Liver (tissue), 8 donors: ENCODE measurements at regions not wholly inside any gene's neighbourhood (a gene's known extent, or its start where the extent isn't known, plus 50 kb on each side); places are given as distances from the start of the nearest gene placed in this dataset.

Experiments used
- DNase-seq: peaks from one replicate; pipeline ENCODE4 v3.0.0-alpha.2; 2017; ENCODE audit warnings: low spot score
- H3K27ac ChIP-seq, 2 donors: one replicate each; pipeline ENCODE4 v1.7.0; 2013; ENCODE audit warnings: inconsistent platforms in 2 of 2, low read length in 2 of 2, control low read depth in 1 of 2, low read depth in 1 of 2, mild to moderate bottlenecking in 1 of 2
- H3K27me3 ChIP-seq, 4 donors: one replicate each; pipeline versions ENCODE4 v1.6.1 to v1.7.0; 2013; ENCODE audit warnings: low read length in 3 of 4, inconsistent platforms in 1 of 4, mild to moderate bottlenecking in 1 of 4, moderate library complexity in 1 of 4; ENCODE audit not compliant: control insufficient read depth in 4 of 4, insufficient read depth in 4 of 4
- H3K36me3 ChIP-seq, 4 donors: one replicate each; pipeline versions ENCODE4 v1.6.1 to v1.7.0; 2013; ENCODE audit warnings: low read length in 3 of 4, mild to moderate bottlenecking in 3 of 4, low read depth in 1 of 4, moderate library complexity in 1 of 4; ENCODE audit not compliant: control insufficient read depth in 4 of 4, insufficient read depth in 3 of 4
- H3K4me1 ChIP-seq, 4 donors: one replicate each; pipeline versions ENCODE4 v1.6.1 to v1.7.0; 2013; ENCODE audit warnings: low read length in 3 of 4, mild to moderate bottlenecking in 3 of 4, moderate library complexity in 1 of 4; ENCODE audit not compliant: control insufficient read depth in 4 of 4, insufficient read depth in 4 of 4
- H3K4me3 ChIP-seq, 3 donors: one replicate each; pipeline versions ENCODE4 v1.6.1 to v1.7.0; 2013; ENCODE audit warnings: low read length in 3 of 3, control low read depth in 1 of 3, low read depth in 1 of 3, mild to moderate bottlenecking in 1 of 3
- H3K9ac ChIP-seq, 2 donors: one replicate each; pipeline ENCODE4 v1.7.0; 2013; ENCODE audit warnings: low read length in 2 of 2, mild to moderate bottlenecking in 2 of 2, moderate library complexity in 2 of 2, control low read depth in 1 of 2, low read depth in 1 of 2
- H3K9me3 ChIP-seq, 4 donors: one replicate each; pipeline versions ENCODE4 v1.6.1 to v1.7.0; 2013; ENCODE audit warnings: low read length in 3 of 4; ENCODE audit not compliant: control insufficient read depth in 4 of 4
- EGR1 ChIP-seq, 2 donors: IDR thresholded peaks; 2 replicates each; pipeline ENCODE4 v1.6.1; 2016 to 2018; ENCODE audit warnings: antibody characterized with exemption in 2 of 2, low read depth in 2 of 2
- FOXA1 ChIP-seq: IDR thresholded peaks from 2 replicates; pipeline ENCODE4 v1.6.1; 2016; ENCODE audit warnings: antibody characterized with exemption
- FOXA2 ChIP-seq: IDR thresholded peaks from 2 replicates; pipeline ENCODE4 v1.6.1; 2016; ENCODE audit warnings: antibody characterized with exemption
- GABPA ChIP-seq, 2 donors: IDR thresholded peaks in 1 of 2; conservative IDR thresholded peaks in 1 of 2; 2 replicates each; pipeline ENCODE4 v1.6.1; 2016; ENCODE audit warnings: antibody characterized with exemption in 2 of 2, mild to moderate bottlenecking in 1 of 2, moderate library complexity in 1 of 2
- HNF4A ChIP-seq, 2 donors: conservative IDR thresholded peaks; 2 replicates each; pipeline ENCODE4 v1.6.1; 2016; ENCODE audit warnings: antibody characterized with exemption in 2 of 2, mild to moderate bottlenecking in 2 of 2
- HNF4G ChIP-seq: IDR thresholded peaks from 2 replicates; pipeline ENCODE4 v1.6.1; 2016; ENCODE audit warnings: antibody characterized with exemption
- JUND ChIP-seq, 2 donors: IDR thresholded peaks; 2 replicates each; pipeline ENCODE4 v1.6.1; 2016; ENCODE audit warnings: antibody characterized with exemption in 2 of 2
- NR2F2 ChIP-seq: IDR thresholded peaks from 2 replicates; pipeline ENCODE4 v1.6.1; 2016; ENCODE audit warnings: antibody characterized with exemption
- RAD21 ChIP-seq, 2 donors: IDR thresholded peaks; 2 replicates each; pipeline ENCODE4 v1.6.1; 2016; ENCODE audit warnings: antibody characterized with exemption in 2 of 2, mild to moderate bottlenecking in 2 of 2
- RXRA ChIP-seq, 2 donors: IDR thresholded peaks; 2 replicates each; pipeline ENCODE4 v1.6.1; 2017 to 2018; ENCODE audit warnings: antibody characterized with exemption in 2 of 2, mild to moderate bottlenecking in 1 of 2
- SP1 ChIP-seq: IDR thresholded peaks from 2 replicates; pipeline ENCODE4 v1.6.1; 2018; ENCODE audit warnings: antibody characterized with exemption, mild to moderate bottlenecking
- TAF1 ChIP-seq: conservative IDR thresholded peaks from 2 replicates; pipeline ENCODE4 v1.6.1; 2016; ENCODE audit warnings: antibody characterized with exemption, mild to moderate bottlenecking
- YY1 ChIP-seq: IDR thresholded peaks from 2 replicates; pipeline ENCODE4 v1.6.1; 2016; ENCODE audit warnings: antibody characterized with exemption, mild to moderate bottlenecking
- WGBS: extraction: QIAGEN DNeasy Blood & Tissue Kit; methylation state at CpG from one replicate; pipeline ENCODE4 v1.1.7; 2013; 5-methylcytosine and 5-hydroxymethylcytosine counted together
- TF ChIP-seq, protein P1 (sequence below): IDR thresholded peaks from 2 replicates; pipeline ENCODE4 v1.6.1; 2016; ENCODE audit warnings: antibody characterized with exemption, mild to moderate bottlenecking
- TF ChIP-seq, protein P2 (sequence below): IDR thresholded peaks from 2 replicates; pipeline ENCODE4 v1.6.1; 2016; ENCODE audit warnings: antibody characterized with exemption
- TF ChIP-seq, protein P3 (sequence below): fragments of 150-350 bp; IDR thresholded peaks from 2 replicates; pipeline ENCODE4 v1.5.1; 2017; ENCODE audit warnings: improper control_type of control experiment, low read depth, low read length; ENCODE audit not compliant: missing input control
- TF ChIP-seq, protein P4 (sequence below): IDR thresholded peaks from 2 replicates; pipeline ENCODE4 v1.6.1; 2016; ENCODE audit warnings: antibody characterized with exemption
- TF ChIP-seq, protein P5 (sequence below): IDR thresholded peaks from 2 replicates; pipeline ENCODE4 v1.6.1; 2016; ENCODE audit warnings: antibody characterized with exemption
- donor health status: healthy.
- donor health status: healthy.
- donor health status: healthy.
- donor health status: healthy.
- donor health status: healthy.

DNA sequence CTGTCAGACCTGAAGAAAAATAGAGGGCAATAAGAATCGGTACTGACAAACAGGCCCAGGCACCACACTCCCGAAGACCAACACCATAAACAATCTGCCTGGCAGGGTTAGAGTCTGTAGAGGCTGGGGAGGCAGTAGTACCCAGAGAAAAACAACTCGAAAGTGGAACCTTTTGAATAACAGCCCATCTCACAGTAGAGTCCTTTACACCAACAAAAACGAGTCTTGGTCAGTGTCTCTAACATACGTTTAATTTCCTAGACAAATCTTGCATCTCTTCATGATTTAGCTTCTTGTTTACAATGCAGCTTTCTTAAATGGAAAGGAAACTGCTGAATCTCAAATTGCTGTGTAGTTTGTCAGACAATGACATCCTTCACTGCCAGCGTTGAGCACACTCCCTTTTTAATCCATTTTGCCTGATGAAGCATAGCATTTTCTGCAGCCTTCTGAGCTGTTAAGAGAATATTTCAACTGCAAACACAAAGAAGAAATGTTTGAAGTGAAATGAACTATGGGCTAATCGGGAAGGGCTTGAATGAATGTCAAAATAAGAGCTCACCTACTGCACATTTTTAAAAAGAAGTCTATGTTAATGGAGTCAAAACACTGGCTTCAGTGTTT, 73.1 kb upstream of the DSG1 start:
- Histone ChIP-seq H3K4me3 (peak overlapping the region in 1 of 3 donors; percentile 27), H3K27ac (peak overlapping the region; percentile 53 to 56), H3K36me3 (no peaks in the 10 kb centered on the region), H3K9ac (peak overlapping the region in 1 of 2 donors; percentile 0), H3K4me1 (peaks cover 5 to 43% (median 31%) of the 10 kb centered on the region in 4 donors), H3K27me3 (no peaks in the 10 kb centered on the region), H3K9me3 (no peaks in the 10 kb centered on the region)
- DNase-seq: no peak
- TF ChIP-seq HNF4A (conservative IDR thresholded peaks at IDR 0.05) (peak in 1 of 2 donors; percentile 10), YY1 (no peak)
- TF ChIP-seq, protein P1, sequence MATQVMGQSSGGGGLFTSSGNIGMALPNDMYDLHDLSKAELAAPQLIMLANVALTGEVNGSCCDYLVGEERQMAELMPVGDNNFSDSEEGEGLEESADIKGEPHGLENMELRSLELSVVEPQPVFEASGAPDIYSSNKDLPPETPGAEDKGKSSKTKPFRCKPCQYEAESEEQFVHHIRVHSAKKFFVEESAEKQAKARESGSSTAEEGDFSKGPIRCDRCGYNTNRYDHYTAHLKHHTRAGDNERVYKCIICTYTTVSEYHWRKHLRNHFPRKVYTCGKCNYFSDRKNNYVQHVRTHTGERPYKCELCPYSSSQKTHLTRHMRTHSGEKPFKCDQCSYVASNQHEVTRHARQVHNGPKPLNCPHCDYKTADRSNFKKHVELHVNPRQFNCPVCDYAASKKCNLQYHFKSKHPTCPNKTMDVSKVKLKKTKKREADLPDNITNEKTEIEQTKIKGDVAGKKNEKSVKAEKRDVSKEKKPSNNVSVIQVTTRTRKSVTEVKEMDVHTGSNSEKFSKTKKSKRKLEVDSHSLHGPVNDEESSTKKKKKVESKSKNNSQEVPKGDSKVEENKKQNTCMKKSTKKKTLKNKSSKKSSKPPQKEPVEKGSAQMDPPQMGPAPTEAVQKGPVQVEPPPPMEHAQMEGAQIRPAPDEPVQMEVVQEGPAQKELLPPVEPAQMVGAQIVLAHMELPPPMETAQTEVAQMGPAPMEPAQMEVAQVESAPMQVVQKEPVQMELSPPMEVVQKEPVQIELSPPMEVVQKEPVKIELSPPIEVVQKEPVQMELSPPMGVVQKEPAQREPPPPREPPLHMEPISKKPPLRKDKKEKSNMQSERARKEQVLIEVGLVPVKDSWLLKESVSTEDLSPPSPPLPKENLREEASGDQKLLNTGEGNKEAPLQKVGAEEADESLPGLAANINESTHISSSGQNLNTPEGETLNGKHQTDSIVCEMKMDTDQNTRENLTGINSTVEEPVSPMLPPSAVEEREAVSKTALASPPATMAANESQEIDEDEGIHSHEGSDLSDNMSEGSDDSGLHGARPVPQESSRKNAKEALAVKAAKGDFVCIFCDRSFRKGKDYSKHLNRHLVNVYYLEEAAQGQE: no peak
- TF ChIP-seq, protein P2, sequence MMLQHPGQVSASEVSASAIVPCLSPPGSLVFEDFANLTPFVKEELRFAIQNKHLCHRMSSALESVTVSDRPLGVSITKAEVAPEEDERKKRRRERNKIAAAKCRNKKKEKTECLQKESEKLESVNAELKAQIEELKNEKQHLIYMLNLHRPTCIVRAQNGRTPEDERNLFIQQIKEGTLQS: no peak
- 19% methylated on average over 7 of the region's 7 CpGs for WGBS

DNA sequence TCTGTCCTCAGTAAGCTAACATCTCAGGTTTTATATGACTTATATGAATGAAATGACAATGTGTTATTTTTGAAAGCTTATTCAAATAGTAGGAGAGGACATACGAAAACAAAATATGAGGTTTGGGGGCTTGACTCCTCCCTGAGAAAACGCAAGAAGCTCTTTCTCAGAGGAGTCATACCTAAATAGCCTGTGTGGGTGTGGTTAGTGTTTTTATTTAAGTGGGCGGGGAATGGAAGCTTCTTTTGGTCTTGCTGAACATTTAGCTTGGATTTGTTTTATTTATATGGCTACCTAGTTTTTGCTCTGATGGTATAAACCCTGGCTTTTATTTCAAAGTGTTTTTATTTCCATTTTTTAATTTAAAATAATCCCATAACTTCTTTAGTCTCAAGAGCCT, 72.1 kb upstream of the DSG1 start:
- H3K9ac ChIP-seq: no peak overlapping the region
- no peaks in the 10 kb centered on the region for H3K27me3 ChIP-seq
- 88% methylated on average over 3 of the region's 3 CpGs for WGBS
- no peaks in the 10 kb centered on the region for H3K9me3 ChIP-seq
- TF ChIP-seq NR2F2: no peak
- TF ChIP-seq, protein P1: no peak
- no peak for TF ChIP-seq GABPA (IDR thresholded peaks at IDR 0.05 in 1 of 2, conservative IDR thresholded peaks at IDR 0.05 in 1 of 2)
- TF ChIP-seq RAD21 (IDR thresholded peaks at IDR 0.05): no peak
- no peak for TF ChIP-seq JUND (IDR thresholded peaks at IDR 0.05)
- TF ChIP-seq RXRA (IDR thresholded peaks at IDR 0.05): no peak
- no peak for TF ChIP-seq SP1
- TF ChIP-seq EGR1 (IDR thresholded peaks at IDR 0.05; ENCODE audit: low read depth in 2 of 2): no peak
- TF ChIP-seq, protein P3, sequence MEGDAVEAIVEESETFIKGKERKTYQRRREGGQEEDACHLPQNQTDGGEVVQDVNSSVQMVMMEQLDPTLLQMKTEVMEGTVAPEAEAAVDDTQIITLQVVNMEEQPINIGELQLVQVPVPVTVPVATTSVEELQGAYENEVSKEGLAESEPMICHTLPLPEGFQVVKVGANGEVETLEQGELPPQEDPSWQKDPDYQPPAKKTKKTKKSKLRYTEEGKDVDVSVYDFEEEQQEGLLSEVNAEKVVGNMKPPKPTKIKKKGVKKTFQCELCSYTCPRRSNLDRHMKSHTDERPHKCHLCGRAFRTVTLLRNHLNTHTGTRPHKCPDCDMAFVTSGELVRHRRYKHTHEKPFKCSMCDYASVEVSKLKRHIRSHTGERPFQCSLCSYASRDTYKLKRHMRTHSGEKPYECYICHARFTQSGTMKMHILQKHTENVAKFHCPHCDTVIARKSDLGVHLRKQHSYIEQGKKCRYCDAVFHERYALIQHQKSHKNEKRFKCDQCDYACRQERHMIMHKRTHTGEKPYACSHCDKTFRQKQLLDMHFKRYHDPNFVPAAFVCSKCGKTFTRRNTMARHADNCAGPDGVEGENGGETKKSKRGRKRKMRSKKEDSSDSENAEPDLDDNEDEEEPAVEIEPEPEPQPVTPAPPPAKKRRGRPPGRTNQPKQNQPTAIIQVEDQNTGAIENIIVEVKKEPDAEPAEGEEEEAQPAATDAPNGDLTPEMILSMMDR: no peak
- TF ChIP-seq YY1: no peak
- TF ChIP-seq FOXA2: no peak
- TF ChIP-seq, protein P4, sequence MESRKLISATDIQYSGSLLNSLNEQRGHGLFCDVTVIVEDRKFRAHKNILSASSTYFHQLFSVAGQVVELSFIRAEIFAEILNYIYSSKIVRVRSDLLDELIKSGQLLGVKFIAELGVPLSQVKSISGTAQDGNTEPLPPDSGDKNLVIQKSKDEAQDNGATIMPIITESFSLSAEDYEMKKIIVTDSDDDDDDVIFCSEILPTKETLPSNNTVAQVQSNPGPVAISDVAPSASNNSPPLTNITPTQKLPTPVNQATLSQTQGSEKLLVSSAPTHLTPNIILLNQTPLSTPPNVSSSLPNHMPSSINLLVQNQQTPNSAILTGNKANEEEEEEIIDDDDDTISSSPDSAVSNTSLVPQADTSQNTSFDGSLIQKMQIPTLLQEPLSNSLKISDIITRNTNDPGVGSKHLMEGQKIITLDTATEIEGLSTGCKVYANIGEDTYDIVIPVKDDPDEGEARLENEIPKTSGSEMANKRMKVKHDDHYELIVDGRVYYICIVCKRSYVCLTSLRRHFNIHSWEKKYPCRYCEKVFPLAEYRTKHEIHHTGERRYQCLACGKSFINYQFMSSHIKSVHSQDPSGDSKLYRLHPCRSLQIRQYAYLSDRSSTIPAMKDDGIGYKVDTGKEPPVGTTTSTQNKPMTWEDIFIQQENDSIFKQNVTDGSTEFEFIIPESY: no peak
- TF ChIP-seq HNF4A (conservative IDR thresholded peaks at IDR 0.05): no peak
- no peak for TF ChIP-seq HNF4G
- TF ChIP-seq TAF1: no peak
- TF ChIP-seq, protein P2: no peak
- no peak for TF ChIP-seq FOXA1
- TF ChIP-seq, protein P5, sequence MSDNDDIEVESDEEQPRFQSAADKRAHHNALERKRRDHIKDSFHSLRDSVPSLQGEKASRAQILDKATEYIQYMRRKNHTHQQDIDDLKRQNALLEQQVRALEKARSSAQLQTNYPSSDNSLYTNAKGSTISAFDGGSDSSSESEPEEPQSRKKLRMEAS: no peak
- H3K4me3 ChIP-seq: no peak overlapping the region
- H3K36me3 ChIP-seq: peaks cover 0 to 2% (median under 1%) of the 10 kb centered on the region in 4 donors
- no peak for DNase-seq
- H3K4me1 ChIP-seq: peaks cover 5 to 43% (median 31%) of the 10 kb centered on the region in 4 donors
- no peak overlapping the region for H3K27ac ChIP-seq
